ENCODE measurements at regions not wholly inside any gene's neighbourhood (a gene's known extent, or its start where the extent isn't known, plus 50 kb on each side); places are given as distances from the start of the nearest gene placed in this dataset.
A peak's percentile ranks its signal among the peaks of the same experiment; 100 is the strongest.

GRCh38 chr18:6609666-6610264, 119.8 kb upstream of the ARHGAP28 start:
- no peak for DNase-seq (ENCODE audit: low read depth)

DNA sequence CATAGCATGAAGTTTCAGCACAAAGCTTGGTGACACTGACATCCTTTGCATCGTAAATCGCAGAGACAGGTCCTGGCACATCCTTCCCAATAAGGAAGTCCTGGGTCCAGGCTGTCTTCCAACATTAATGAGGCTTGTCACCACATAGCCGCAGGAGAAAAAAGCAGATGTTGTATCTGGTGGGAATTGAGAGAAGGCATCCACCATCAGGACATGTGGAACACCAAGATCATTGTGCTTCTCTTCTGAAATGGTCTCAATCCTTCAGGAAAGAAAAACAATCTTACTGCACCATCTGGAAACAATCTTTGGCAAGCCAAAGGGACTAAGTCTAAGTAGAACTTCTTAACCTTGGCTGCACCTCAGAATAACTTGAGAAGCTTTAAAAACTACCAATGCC, 119.0 kb upstream of the ARHGAP28 start:
- DNase-seq (ENCODE audit: low read depth), result no peak

- DNase-seq (ENCODE audit: low read depth), result no peak
Observed at GRCh38 chr18:6613581-6613980, 115.9 kb upstream of the ARHGAP28 start.

- peak; percentile 10 for DNase-seq (ENCODE audit: low read depth)
Observed at GRCh38 chr18:6614952-6615351, 114.6 kb upstream of the ARHGAP28 start.

DNA sequence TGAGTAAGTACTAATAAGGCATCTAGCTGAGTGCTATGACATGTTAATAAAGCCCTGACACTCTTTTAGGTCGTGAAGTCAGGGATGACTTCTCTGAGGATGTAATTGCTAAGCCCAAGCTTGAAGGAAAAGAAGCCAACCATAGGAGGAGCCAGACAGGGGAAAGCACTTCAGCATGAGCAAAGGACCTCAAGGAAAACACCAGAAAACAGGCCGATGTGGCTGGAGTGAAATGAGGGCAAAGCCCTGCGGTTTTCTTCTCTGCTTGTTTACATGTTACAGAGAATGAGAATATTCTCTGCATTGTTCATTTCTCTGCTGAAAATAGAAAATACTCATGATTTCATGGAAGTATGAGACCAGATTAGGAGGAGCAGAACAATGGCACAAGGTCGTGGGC, 112.5 kb upstream of the ARHGAP28 start:
- peak; percentile 11 for DNase-seq (ENCODE audit: low read depth)

GRCh38 chr18:6621437-6621836, 108.1 kb upstream of the ARHGAP28 start:
- no peak for DNase-seq (ENCODE audit: low read depth)

DNA sequence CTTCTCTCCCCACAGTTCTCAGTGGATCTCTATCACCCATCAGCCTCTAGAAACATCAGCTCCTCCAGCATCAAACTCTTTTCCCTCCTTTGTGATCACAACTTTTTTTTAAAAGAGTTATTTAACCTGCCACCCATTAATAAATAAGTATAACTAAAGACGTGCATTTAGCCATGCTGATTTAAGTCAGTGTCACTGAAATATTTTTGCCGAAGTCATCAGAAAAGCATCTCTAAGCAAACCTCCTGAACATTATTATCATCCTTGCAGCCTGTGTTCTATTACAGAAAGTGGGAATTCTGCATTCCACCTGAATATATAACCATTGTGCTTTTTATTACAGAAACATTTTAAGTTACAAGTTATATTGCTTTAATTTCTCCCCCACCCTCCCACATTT, 106.2 kb upstream of the ARHGAP28 start:
- DNase-seq (ENCODE audit: low read depth), result no peak

DNA sequence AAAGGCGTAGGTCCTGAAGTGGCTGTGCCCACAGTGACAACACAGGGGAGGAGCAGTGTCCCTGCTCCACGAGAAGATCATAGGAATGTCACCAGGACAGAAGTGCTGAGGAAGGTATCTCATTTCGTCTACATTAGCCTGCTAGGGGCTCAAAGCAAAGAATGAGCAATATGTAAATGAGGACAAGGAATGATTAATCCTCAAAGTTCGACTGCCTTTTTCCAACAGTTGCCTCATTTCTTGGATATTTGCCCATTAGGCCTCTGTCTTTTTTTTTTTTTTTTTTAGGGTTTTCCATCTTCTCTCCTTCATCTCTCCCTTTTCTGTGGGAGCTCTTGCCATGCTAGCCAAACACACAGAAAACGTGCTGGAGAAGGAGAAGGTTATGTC, 105.2 kb upstream of the ARHGAP28 start:
- DNase-seq (ENCODE audit: low read depth), result peak; percentile 31

DNA sequence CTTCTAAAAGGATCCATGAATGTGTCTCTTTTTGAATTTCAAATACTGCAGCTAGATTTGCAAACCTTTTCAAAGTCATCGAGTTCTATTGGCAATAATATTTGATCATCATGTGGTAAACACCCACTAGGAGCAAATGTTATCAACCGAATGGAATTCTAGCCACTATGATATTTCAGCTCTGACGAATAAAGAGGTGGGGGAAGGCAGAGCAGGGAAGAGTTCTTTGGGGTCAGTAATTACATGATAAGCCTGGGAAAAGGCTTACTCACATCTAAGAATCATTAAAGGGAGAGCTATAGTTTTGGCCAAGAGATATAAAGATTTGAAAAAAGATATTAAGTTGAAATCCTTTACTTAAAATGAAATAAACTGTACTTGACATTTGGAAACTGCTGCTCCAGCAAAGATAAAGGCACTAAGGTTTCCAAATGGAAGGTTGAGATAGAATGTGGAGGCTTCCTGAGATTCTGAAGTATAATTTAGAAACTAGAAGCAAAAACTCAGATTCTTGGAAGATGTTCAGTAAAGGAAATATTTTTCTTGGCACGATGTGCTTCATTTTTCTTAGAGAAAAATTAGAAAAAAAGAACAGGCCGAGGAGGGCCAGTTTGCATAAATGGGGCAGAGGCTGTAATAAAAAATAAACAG, 104.7 kb upstream of the ARHGAP28 start:
- peak; percentile 20 for DNase-seq (ENCODE audit: low read depth)

- no peak for DNase-seq (ENCODE audit: low read depth)
Observed at GRCh38 chr18:6625481-6625880, 104.0 kb upstream of the ARHGAP28 start.

GRCh38 chr18:6626457-6626856, 103.1 kb upstream of the ARHGAP28 start:
- DNase-seq (ENCODE audit: low read depth), result no peak

- DNase-seq (ENCODE audit: low read depth), result peak; percentile 7
Observed at GRCh38 chr18:6627645-6628044, 101.9 kb upstream of the ARHGAP28 start.

DNA sequence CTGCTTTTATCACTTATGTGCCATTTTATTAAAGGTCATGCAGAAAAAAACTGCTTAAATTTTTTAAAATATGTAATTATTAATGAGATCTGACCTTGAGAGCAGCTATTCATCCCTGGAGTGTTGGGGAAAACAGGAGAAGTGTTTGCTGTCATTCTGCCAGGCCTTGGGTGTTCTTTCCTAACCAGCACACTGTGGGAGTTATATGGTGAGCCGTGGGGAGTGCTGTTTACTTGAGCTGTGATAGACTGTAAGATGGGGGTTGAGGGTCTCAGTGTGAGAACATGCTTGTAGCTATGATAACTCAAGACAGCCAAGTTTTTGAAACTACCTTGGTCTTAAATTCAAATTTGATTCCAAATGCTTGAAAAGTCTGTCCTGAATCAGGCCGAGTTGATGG, 101.3 kb upstream of the ARHGAP28 start:
- no peak for DNase-seq (ENCODE audit: low read depth)

DNA sequence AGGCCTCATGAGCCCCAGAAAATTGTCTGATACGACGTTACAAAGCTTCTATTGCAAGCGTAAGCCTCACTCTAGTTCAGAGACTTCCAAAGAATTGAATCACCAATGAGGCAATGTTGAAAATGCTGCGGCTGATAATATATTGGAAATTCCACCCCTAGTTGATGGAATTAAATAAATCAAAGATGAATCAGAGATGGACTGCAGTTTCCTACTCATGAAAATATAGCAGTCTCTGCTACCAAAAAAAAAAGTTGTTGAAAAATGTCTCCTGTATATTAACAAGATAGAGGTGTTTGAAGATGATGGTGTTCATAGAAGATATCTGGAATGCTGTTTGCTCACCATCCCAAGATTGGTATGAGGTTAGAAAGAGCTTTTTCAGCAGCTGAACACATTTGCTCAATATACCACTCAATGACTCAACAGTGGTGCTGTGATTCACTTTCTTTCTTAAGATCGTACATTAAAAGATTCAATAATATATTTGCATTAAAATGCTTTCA, 99.8 kb upstream of the ARHGAP28 start:
- peak; percentile 5 for DNase-seq (ENCODE audit: low read depth)

DNA sequence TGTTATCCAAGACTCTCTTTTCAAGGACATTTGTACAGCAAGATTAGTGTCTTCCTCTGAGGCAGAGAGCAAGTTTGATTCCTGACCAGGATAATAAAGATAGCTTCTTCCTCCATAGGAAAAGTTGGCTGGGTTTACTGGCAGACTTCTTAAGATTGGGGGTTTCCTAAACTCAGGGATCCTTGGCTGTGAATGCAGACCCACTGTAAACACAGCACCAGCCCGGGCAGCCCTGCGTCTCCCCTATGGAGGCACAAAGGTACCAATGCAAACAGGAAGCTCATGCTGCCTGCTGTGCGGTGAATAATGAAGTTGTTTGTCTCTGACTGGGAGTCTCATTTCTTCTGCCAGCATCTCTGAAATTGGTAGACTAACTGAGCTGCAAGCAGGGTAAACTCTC, 96.2 kb upstream of the ARHGAP28 start:
- no peak for DNase-seq (ENCODE audit: low read depth)

DNA sequence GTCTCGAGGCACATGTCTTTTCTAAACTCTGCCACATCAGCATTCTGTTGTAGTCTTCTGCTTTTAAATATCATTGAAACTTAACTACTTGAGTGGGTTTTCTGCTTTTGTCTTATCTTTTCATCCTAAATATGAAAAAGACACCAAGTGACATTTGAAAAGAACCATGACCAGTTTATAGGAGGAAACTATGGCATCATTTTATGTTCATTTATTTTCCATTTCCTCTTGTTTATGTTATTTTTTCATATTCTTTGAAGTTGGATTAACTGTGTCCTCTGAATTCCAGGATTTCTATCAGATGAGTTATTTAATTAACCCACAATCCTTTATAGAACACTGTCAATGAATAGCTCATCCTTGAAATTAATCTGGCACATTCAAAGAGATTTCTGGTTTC, 93.4 kb upstream of the ARHGAP28 start:
- no peak for DNase-seq (ENCODE audit: low read depth)

DNA sequence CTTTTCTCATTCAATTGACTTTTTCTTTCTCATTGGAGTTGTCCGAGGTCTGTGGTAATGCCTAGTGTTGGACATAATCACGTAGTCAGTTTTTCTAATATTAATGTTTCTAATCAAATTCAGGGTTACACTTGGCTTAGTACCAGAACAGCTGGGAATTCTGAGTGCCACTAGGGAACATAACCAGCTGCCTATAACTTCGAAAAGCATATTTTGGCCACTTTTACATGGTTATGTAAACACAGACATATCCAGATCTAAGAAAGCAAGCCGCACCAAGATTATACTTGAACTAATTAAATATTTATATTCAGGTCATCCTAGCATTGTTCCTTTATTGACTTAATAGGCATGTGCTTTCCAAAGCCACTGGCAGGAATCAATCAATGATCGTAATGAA, 91.1 kb upstream of the ARHGAP28 start:
- DNase-seq (ENCODE audit: low read depth), result no peak

- DNase-seq (ENCODE audit: low read depth), result no peak
Observed at GRCh38 chr18:6639305-6639704, 90.2 kb upstream of the ARHGAP28 start.

DNA sequence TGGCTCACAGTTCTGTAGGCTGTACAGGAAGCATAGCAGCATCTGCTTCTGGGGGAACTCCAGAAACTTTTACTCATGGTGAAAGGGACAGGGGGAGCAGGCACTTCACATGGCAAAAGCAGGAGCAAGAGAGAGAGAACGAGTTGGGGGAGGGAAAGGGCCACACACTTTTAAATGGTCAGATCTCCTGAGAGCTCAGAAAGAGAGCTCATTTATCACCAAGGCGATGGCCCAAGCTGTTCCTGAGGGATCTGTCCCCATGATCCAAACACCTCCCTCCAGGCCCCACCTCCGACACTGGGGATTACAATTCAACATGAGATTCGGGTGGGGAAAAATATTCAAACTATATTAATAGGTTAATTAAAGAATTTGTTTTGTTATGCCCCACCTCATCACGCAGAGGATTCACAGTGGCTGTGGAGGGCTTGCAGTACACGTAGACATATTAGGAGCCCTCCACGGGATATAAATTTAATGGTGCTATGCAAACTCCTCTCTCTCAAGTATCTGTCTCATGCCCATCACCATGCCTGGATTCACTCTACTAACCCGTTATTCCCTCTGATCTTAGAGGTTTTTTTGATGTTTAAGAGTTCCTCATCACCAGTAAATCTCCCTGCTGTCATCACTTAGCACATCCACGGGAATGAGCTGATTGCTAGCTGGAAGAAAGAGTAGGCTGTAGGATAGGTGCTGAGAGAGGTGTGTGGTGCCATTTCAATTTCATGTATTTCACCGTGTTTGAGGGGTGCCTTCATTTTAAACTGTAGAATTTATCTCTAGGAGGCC, 84.5 kb upstream of the ARHGAP28 start:
- DNase-seq (ENCODE audit: low read depth), result no peak

- DNase-seq (ENCODE audit: low read depth), result no peak
Observed at GRCh38 chr18:6646801-6647200, 82.7 kb upstream of the ARHGAP28 start.

DNA sequence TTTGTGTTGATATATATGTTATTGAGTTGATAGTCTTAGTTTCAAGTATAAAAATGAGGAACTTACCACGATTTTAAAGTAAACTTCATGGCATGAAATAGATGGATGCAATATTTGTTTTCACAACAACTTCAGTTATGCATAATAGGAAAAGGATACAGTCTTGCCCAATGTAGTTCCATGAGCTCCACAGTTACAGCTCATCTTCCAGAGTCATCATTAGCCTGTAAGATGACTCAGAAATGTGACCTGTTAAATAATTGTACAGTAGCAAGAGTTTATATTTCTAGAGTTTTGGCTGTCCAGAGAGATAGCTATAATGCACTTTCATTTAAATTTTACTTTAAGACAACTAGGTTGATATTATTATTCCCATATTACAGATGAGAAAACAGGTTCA, 80.9 kb upstream of the ARHGAP28 start:
- DNase-seq (ENCODE audit: low read depth), result no peak

DNA sequence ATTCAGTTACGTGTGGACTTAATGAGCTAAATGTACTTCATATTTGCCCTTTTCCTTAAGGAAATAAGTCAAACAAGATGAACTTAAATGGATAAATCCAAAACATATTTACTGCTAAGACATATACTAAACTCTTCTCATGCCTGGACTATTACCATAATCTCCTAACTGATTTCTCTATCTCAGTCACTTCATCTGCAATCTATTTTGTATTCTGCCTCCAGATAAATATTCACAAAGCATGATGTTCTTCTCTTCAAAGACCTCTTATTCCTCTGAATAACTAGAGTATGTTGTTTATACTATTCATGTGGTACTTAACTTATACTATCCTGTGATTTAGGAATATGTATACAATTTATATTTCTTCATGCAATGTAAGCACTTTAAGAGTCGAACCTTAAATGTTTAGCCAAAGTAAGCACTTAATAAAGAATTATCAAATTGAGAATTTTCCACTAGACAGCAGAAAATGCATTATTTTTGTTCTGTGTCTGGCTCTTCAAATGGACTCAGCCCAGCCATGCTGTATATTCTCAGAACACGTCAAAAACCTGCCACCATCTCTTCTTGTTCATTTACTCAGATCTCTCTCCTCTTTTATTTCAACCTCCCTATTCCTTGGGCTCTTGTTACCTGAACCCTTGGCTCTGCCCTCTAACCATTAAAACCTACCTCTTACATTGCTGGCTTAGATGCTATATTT, 79.9 kb upstream of the ARHGAP28 start:
- no peak for DNase-seq (ENCODE audit: low read depth)
